Transverse colon (tissue), 4 donors: ENCODE measurements at regions not wholly inside any gene's neighbourhood (a gene's known extent, or its start where the extent isn't known, plus 50 kb on each side); places are given as distances from the start of the nearest gene placed in this dataset.

Source experiments
- DNase-seq: peaks from one replicate; pipeline ENCODE4 v3.0.0-alpha.2; 2019
- H3K27ac ChIP-seq, 4 donors: fragments of 200-600 bp; sonication (generic); 2 replicates each; pipeline ENCODE4 v1.5.1; 2016 to 2018; ENCODE audit warnings: inconsistent platforms in 4 of 4
- H3K27me3 ChIP-seq: fragments of 200-600 bp; sonication (generic); 2 replicates; pipeline ENCODE4 v1.5.1; 2017; ENCODE audit warnings: inconsistent platforms
- H3K36me3 ChIP-seq, 4 donors: fragments of 200-600 bp; sonication (generic); 2 replicates each; pipeline ENCODE4 v1.5.1; 2017 to 2019; ENCODE audit warnings: inconsistent platforms in 4 of 4
- H3K4me1 ChIP-seq, 4 donors: fragments of 200-600 bp; sonication (generic); 2 replicates each; pipeline ENCODE4 v1.5.1; 2017 to 2020; ENCODE audit warnings: inconsistent platforms in 4 of 4
- H3K4me3 ChIP-seq, 4 donors: fragments of 200-600 bp; sonication (generic); 1 replicate in 1 of 4; 2 replicates in 3 of 4; pipeline versions ENCODE4 v1.5.1 to v1.6.1; 2017 to 2019; ENCODE audit warnings: inconsistent platforms in 4 of 4
- H3K9me3 ChIP-seq, 2 donors: fragments of 200-600 bp; sonication (generic); 2 replicates each; pipeline ENCODE4 v1.5.1; 2017 to 2019; ENCODE audit warnings: inconsistent platforms in 2 of 2
- CTCF ChIP-seq, 5 experiments: fragments of 200-600 bp in 3 of 5; fragments of 450-650 bp in 2 of 5; sonication (generic) in 3 of 5; IDR thresholded peaks; 1 replicate in 2 of 5; 2 replicates in 3 of 5; pipeline ENCODE4 v1.5.1; 2016 to 2017; ENCODE audit warnings: antibody characterized with exemption in 5 of 5, inconsistent platforms in 3 of 5, mild to moderate bottlenecking in 2 of 5, moderate library complexity in 1 of 5
- EP300 ChIP-seq: sonication (generic); formaldehyde crosslinking; IDR thresholded peaks from one replicate; pipeline ENCODE4 v1.6.1; 2017; ENCODE audit warnings: antibody characterized with exemption, low read depth
- POLR2A ChIP-seq: fragments of 450-650 bp; IDR thresholded peaks from one replicate; pipeline ENCODE4 v1.6.1; 2016; ENCODE audit warnings: antibody characterized with exemption, mild to moderate bottlenecking, moderate library complexity
- POLR2AphosphoS5 ChIP-seq, 3 donors: sonication (generic); formaldehyde crosslinking; IDR thresholded peaks; one replicate each; pipeline ENCODE4 v1.6.1; 2016; ENCODE audit warnings: antibody characterized with exemption in 3 of 3
- WGBS, 2 donors: methylation state at CpG; one replicate each; pipeline ENCODE4 v1.1.5; 2018; ENCODE audit warnings: low coverage in 1 of 2; 5-methylcytosine and 5-hydroxymethylcytosine counted together
- in situ Hi-C, 4 donors: fragments of 200-750 bp; cut with MboI; loops; one replicate each; pipeline versions ENCODE4 v1.15.0 to v1.15.1; 2017; ENCODE audit warnings: low sequenced_read_pairs in 3 of 4, low pct_ligation_motif_present in 1 of 4, low pct_unique_long_range_greater_than_20kb in 1 of 4
- intact Hi-C: fragments of 100-400 bp; cut with DNase I; formaldehyde crosslinking; loops from one replicate; pipeline ENCODE4 v1.15.1; 2023; ENCODE audit warnings: low total_unique reads

- H3K9me3 ChIP-seq = no peaks in the 10 kb centered on the region
- no peak for DNase-seq
- intact Hi-C loops = no loop called here
- peaks cover 0 to 7% (median 2%) of the 10 kb centered on the region in 4 donors for H3K4me1 ChIP-seq
- in situ Hi-C loops = no loop called here
- no peaks in the 10 kb centered on the region for H3K27me3 ChIP-seq
- H3K4me3 ChIP-seq = no peak overlapping the region
- TF ChIP-seq POLR2AphosphoS5 (IDR thresholded peaks at IDR 0.05) (no peak), CTCF (IDR thresholded peaks at IDR 0.05) (no peak), EP300 (no peak), POLR2A (no peak)
- H3K27ac ChIP-seq = peak overlapping the region in 3 of 4 donors; percentile 22 to 62 (median 61)
- WGBS, 2 donors = 89% methylated on average over 8 of the region's 8 CpGs; no CpG with 5 or more reads in 1 of the 2 donors
- H3K36me3 ChIP-seq = no peaks in the 10 kb centered on the region
Observed at GRCh38 chr2:160583813-160584537, 90.4 kb upstream of the RBMS1 start.

- intact Hi-C loops (no loop called here), in situ Hi-C loops (no loop called here)
- Histone ChIP-seq H3K4me1 (peaks cover 0 to 7% (median 2%) of the 10 kb centered on the region in 4 donors), H3K27me3 (no peaks in the 10 kb centered on the region), H3K27ac (no peak overlapping the region), H3K36me3 (no peaks in the 10 kb centered on the region), H3K9me3 (no peaks in the 10 kb centered on the region), H3K4me3 (no peak overlapping the region)
- TF ChIP-seq EP300 (no peak), POLR2AphosphoS5 (IDR thresholded peaks at IDR 0.05) (no peak), POLR2A (no peak), CTCF (IDR thresholded peaks at IDR 0.05) (no peak)
- no peak for DNase-seq
Observed at GRCh38 chr2:160584972-160585494, 91.4 kb upstream of the RBMS1 start.

GRCh38 chr2:160590664-160591063 lies 97.1 kb upstream of the RBMS1 start:
- in situ Hi-C loops = no loop called here
- no peak overlapping the region for H3K27ac ChIP-seq
- no peaks in the 10 kb centered on the region for H3K36me3 ChIP-seq
- H3K9me3 ChIP-seq = no peaks in the 10 kb centered on the region
- TF ChIP-seq POLR2AphosphoS5 (IDR thresholded peaks at IDR 0.05) (no peak), CTCF (IDR thresholded peaks at IDR 0.05) (no peak), EP300 (no peak), POLR2A (no peak)
- DNase-seq = no peak
- no peaks in the 10 kb centered on the region for H3K4me1 ChIP-seq
- no peak overlapping the region for H3K4me3 ChIP-seq
- 15% methylated on average over 1 of the region's 1 CpG; no CpG with 5 or more reads in 1 of the 2 donors for WGBS, 2 donors
- H3K27me3 ChIP-seq = no peaks in the 10 kb centered on the region
- intact Hi-C loops = no loop called here

GRCh38 chr2:160592401-160592800 lies 98.8 kb upstream of the RBMS1 start:
- Histone ChIP-seq H3K4me1 (no peaks in the 10 kb centered on the region), H3K4me3 (no peak overlapping the region), H3K27me3 (no peaks in the 10 kb centered on the region), H3K36me3 (no peaks in the 10 kb centered on the region), H3K27ac (no peak overlapping the region), H3K9me3 (no peaks in the 10 kb centered on the region)
- no peak for DNase-seq
- TF ChIP-seq POLR2AphosphoS5 (IDR thresholded peaks at IDR 0.05) (no peak), EP300 (no peak), CTCF (IDR thresholded peaks at IDR 0.05) (no peak), POLR2A (no peak)
- intact Hi-C loops (no loop called here), in situ Hi-C loops (no loop called here)
- WGBS, 2 donors = 65 to 69% methylated on average over 1 of the region's 1 CpG
